ENCODE measurements at regions not wholly inside any gene's neighbourhood (a gene's known extent, or its start where the extent isn't known, plus 50 kb on each side); places are given as distances from the start of the nearest gene placed in this dataset.
"Not testable (repeated sequence)": the region's sequence is repeated elsewhere in the genome, so short reads cannot be mapped to it uniquely, and the experiment has no call there.

DNA sequence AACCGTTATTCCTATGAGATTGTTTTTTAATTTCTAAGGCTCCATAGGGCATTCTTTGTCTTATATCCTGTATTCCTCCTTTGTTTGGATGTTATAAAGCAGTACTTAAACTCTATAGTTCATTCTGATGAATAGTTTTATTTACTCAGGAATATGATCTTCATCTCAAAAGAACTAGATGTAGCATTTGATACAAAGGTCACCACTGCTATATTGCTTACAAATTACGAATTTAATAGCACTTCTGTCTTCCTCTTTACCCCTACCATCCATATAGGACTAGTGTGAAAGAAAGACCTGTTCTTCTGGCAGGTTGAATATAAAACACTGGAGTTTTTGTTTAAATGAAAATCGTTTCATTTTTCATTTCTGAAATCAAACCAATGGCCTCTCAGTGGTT is 468.1 kb upstream of the CXADR start:
- DNase-seq (ENCODE audit: low read depth) = no peak

DNA sequence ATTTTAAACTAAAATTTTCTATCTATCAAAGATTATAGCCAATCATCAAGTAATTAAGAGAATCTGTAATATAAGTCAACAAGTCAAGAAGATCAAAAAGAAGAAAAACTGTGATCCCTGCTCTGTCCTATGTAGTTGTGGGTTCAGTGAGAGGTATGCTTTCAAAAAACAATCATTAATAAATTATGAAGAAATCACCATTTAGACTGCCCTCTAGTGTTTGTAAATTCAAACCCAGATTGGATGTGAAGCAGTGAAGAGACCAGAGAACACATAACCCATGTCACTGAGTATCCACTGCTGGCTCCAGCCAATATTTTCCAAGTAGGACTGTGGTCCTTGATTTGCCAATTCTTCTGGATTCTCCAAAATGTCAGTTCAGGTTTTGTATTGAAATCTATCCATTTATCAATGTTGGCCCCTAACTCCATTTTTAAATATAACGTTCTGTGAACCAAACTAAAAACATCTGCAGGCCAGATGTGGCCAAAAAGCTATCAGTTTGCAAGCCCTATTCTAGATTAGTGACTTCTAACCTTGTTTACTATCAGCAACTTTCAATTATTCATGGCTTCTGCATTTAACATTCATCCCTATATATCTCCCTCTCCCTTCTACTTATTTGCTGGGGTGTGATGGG is 467.5 kb upstream of the CXADR start:
- DNase-seq (ENCODE audit: low read depth) = no peak

DNA sequence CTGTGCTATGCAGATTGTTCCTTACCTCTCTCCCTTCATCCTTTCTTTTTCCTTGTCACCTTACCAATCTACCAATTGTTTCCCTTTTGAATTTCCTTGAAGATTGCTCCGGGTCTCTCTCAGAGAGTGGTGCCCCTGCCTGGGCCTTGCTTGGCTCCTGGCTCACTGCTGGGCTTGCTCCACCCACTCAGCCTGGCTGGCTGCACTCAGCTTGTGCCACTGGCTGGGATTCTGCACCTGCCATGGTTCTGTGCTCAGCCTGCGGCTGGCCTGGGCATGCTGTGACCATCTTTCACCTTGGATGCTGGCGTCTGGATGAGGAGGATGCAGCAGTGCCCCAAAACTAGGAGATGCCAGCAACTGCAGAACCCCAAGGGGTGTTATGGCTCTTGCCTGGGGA is 463.9 kb upstream of the CXADR start:
- no peak for DNase-seq (ENCODE audit: low read depth)

DNA sequence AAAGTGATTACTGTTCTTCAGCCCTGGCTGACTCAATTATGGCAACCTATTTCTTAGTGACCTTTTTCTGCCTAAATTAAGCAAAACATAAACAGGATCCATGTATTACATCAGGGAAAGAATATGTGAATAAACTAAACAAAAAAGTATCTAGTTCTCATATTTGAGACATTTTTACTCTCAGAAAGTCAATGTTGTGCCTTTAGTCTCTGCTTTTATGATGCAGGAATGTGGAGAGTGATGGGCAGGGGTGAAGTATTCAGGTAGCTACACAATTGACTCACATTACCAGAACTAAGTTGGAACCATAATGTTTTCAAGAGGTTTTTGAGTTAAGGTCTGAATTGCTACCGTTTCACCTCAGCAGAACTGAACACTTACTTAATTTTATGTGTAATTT is 462.7 kb upstream of the CXADR start:
- no peak for DNase-seq (ENCODE audit: low read depth)

DNA sequence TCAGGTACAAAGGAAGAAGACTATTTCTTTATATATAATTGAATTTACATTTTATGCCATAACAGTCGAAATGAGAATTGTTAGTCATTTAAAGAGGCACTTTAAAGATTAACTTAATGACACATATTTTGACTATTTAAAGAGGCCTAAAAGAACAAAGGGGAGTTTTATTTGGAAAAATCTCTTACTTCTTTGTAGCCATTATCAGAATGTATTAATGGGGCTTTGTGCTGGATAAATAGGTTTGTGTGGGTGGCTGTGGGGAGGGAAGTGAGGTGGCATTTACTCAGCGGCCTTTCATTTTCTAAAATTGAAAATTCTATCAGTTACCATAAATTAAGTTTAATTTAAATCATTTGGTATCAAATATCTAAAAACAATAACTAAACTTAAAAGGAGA is 462.2 kb upstream of the CXADR start:
- no peak for DNase-seq (ENCODE audit: low read depth)

DNA sequence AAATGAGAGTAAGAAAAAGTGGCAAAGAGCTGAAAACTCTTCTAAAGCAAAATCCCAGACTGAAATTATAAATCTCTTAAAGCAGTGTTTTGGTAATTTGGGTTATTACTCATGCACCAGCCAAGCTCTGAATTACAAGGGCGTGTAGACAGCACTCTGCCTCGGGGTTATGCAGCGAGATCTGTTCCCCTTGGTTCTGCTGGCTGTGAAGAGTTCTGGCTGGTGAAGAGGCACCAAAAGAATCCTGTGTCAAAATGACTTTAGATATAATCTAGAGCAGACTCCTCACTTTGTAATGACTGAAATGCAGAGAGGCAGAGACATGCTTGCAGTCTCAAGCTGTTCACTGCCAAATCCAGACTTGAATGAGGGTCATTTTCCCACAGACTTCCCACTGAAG is 461.8 kb upstream of the CXADR start:
- no peak for DNase-seq (ENCODE audit: low read depth)

DNA sequence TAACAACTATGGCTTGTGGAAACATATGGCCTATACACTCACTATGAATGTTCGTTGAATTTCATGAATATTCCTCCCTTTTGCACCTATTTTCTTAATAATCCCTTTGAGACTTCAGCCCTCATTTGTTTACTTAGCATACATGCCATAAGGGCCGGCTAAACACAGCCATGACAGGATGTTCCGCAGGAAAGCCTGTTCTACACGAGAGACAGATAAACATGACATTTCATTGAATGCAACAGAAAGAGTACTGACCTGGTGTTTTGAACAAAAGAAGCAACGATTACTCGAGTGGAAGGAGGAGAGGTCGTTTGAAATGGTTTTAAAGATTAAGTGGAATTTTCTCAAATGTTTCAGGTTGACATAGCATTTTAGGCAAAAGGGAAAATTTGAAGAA is 459.5 kb upstream of the CXADR start:
- no peak for DNase-seq (ENCODE audit: low read depth)

DNA sequence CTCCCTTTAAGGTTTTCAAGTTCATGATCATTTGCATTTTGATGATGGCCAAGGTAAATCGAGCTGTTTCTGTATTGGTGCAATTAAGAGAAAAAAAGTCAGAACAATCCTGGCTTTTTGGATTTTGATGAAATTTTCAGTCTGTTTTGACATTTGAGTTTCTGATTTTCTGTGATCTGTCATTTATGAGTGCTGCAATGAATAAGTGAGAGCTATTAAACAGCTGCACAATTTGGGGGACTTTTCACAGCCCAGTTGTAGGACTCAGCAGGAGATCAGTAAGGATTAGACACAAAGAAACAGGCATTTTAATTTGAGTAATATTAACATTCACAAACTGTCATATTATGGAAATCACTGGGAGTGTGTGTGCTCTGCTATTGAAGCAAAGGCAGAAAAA is 452.9 kb upstream of the CXADR start:
- no peak for DNase-seq (ENCODE audit: low read depth)

DNA sequence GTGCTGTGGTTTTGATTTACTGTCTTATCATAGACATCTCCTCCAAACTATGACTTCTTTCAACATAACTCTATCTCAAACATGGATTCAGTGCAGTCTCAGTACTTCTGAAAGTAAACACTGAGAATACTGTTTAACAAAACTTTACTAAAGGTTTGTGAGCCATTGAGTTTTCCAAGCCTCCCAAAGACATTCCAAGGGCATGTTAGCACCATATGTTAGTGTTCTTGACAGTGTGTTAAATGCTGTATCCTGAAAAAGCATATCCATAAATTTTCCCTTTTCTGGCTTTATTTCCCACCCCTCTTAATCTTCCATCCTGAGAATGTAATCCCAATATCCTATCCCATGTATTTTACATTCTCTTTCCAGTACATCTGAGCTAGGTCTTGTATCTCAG is 446.8 kb upstream of the CXADR start:
- DNase-seq (ENCODE audit: low read depth) = no peak

DNA sequence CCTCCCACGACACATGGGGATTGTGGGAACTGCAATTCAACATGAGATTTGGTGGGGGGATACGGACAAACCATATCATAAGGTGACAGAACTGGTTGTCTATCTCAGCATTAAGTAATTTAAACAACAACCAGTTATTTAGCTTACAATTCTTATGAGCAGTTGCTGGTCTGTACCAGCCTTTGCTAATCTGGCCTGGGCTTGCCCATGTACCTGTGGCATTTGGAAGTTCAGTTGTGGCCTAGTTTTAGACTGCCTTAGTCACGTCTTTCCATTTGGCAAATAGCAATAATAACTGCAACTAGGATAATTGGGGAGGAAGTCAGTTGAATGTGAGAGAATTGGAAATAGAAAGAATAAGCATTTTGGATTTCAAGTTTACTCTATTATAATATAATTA is 441.8 kb upstream of the CXADR start:
- no peak for DNase-seq (ENCODE audit: low read depth)

DNA sequence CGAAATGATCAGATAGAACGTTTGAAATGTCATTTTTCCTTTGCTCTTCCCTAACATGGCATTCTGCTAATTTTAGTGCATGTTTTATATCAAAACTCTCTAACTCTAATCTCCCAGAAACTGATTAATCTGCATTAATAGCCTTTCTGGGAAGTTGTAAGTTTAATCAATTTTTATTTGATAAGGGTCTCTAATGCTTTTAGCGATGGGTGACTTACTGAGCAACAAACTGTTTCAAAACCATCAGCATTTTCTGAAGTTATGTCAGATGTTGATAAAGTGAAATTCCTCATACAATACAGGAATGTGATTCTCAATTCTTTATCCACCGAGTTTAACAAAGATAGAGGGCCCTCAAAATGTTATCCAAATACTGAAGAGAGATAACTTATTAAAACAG is 431.6 kb upstream of the CXADR start:
- no peak for DNase-seq (ENCODE audit: low read depth)

DNA sequence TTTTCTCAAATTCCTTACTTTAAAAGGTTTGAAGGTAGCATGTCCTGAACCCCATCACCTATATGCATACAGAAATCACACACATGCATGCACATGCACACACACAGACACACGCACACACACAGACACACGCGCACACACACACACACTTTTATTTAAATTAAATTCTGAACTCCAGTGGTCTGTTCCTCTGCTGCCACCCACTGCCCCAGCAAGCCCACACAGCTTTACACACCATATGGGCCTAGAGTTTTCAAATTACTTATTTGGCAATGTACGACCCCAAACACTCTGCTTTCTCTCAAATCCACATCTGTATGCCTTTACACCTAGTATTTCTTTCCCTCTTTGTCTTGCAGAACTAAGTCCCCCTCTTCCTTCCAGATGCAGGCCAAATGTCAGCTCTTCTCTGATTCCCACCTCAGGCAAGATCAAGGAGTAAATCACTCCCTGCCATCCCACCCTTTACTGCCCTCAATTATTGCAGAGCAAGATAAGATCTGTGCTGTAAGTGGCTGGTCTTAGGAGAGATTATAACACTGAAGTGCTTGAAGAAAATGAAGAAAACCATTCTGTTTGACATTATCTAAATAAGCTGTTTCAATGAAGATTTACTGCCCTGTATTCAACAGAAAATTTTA is 429.9 kb upstream of the CXADR start:
- no peak for DNase-seq (ENCODE audit: low read depth)

DNA sequence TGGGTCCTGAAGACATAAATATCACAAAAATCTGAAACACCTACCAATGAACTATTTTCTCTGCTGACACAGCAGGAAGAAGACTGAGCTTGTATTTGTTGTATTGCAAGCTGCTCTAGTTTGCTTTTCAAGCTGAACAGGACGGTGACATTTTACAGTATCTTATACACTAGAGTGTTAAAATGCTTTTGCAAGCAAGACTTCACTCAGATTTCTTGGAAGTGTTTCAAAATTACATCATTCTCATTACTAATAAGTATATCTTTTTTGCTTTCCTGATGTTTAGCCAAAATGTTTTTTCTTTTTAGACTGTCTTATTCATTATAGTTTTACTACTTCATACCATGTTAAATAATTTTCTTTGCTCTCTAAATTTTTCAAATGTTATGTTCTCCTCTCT is 427.1 kb upstream of the CXADR start:
- DNase-seq (ENCODE audit: low read depth) = no peak

DNA sequence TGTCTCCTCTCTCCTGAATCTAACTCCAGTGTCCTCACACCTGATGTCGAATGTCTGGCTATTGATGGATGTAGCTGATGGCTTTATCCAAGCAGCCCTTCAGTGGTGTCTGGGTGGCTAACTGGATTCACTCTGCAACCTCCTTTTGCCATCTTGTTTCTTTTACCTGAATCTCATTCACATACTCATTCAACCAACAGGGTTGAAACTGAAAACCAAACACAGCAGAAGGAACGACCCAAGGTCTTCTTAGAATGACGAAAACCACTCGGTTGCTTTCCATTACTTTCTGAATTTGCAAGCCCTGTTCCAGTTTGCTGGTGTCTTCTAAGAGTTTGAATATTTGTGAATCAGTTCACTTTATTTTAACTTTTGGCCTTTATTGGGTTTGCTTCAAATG is 424.3 kb upstream of the CXADR start:
- no peak for DNase-seq (ENCODE audit: low read depth)

DNA sequence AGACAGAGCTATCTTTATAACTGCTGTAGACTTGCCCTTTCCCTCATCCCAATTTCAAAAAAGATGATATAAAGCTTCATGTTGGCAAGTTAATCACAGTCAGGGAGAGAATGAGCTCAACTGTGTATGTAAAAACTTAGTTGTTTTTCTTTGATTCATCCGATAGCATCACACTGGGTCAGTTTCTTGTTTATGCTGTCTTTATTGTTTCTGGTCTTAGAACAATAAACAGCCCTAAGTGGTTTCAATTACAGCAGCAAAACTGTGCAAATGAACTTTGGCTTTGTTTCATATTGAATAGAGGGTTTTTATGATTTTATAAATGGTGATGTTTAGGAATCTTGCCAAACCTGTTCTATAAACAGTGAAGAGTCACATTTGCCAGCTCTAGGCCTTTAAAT is 423.8 kb upstream of the CXADR start:
- DNase-seq (ENCODE audit: low read depth) = no peak

DNA sequence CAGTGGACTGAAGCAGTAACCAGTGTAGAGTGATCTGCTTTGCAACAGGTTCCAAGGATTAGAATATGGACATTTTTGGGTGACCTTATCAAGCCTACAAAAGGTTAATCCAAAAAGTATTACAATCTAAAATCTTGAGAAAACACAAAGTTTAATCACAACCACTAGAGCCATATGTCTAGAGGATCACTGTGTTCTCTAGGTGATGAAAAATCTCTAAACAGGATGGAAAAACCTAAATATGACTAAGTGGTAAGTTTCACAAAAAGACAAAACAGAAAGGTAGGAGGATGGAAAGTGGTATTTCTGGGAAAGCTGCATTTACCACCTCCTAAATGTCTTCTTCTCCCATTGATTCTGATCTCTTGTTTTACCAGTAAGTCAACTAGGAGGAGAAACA is 411.1 kb upstream of the CXADR start:
- no peak for DNase-seq (ENCODE audit: low read depth)

DNA sequence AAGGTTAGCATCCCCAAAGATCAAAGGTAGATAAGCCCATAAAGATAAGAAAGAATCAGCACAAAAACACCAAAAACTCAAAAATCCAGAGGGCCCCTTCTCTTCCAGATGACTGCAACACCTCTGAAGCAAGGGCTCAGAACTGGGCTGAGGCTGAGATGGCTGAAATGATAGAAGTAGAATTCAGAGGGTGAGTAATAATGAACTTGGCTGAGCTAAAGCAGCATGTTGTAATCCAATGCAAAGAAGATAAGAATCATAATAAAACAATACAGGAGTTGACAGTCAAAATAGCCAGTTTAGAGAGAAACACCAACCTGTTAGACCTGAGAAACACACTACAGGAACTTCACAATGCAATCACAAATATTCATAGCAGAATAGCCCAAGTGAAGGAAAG is 406.9 kb upstream of the CXADR start:
- DNase-seq (ENCODE audit: low read depth) = no peak

DNA sequence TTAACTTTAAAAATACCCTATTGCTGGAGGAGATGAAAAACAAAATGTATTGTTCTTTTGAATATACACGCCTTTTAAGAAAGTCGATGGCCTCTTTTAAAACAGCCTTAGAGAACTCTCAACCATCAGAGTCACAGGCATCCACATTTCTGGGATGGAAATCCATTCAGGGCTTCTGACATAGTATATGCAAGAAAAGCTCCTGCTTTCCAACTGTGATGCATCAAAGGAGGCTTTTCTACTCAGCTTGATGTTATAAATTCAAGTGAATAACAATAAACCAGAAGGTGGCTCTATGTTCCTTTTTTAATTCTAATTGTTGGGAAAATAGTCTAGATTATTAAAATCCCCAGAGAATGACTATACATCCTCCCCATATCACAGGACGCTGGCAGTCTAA is 398.8 kb upstream of the CXADR start:
- DNase-seq (ENCODE audit: low read depth) = no peak

DNA sequence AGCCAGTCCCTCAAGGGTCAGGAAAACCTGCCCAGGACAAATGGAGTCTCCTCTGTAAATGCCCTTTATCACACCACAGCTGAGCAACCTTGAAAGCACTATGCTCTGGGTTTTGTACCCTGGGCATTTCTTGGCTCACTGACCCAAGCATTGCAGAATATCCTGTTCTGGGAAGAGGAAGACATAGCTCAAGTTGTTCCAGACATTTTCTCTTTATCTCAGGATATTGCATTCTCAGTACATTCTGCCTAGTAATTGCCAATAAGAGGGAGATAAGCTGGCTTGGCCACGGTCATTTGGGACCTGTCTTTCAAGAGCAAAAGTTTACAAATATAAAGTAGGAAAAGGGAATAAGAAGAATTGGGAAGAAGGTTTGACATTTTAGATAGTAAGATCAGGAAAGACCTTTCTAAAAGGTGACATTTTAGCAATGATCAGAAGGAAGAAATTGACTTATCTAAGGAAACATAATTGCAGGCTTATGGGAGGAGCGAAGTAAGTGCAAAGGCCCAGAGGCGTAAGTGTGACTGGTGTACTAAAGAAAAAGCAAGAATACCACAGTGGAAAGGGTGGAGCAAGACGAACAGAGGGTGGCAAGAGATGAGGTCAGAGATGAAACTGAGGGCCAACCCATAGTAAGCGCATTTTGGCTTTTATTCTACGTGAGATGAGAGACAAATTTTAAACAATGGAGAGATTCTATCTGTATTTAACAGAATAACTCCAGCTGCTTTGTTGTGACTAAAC is 394.0 kb upstream of the CXADR start:
- no peak for DNase-seq (ENCODE audit: low read depth)

DNA sequence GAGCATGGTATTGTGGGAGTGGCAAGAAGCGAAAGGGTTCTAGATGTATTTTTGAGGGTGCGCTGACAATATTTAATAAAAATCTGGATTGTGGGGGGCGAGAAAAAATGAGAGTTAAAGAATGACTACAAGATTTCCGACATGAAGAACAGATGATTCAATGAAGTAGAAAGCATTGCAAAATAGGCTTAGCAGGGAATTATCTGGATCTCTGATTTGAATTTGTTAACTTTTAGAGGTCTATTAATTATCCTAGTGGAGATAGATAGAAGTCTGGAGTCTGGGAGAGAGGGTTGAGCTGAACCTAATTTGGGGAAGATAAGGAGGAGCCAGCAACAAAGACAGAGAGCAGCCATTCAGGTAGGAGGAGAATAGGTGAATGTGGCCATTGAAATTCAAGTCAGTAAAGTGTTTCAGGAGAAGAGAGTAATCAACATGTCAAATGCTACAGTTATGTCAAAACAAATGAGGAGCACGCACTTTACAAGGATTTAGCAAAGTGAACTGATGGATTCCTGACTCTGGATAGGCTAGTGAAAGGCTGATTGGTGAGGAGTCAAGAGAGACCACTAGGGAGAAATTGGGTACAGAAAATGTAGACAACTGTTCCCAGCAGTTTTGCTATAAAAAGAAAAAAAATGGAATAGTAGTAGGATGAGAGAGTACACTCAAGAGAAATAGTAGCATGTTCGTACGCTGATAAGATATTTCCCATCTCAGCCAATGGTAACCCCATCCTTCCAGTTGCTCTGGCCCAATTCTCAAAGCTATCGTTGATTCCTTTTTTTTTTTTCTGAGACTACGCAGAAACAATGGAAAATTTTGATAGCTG is 393.2 kb upstream of the CXADR start:
- no peak for DNase-seq (ENCODE audit: low read depth)

DNA sequence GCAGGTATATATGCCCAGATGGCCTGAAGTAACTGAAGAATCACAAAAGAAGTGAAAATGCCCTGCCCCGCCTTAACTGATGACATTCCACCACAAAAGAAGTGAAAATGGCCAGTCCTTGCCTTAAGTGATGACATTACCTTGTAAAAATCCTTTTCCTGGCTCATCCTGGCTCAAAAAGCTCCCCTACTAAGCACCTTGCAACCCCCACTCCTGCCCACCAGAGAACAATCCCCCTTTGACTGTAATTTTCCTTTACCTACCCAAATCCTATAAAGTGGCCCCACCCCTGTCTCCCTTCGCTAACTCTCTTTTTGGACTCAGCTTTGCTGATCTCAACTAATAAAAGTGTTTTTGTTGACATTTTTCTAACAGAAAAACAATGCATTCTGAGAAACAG is 385.4 kb upstream of the CXADR start:
- DNase-seq (ENCODE audit: low read depth) = not testable (repeated sequence)

DNA sequence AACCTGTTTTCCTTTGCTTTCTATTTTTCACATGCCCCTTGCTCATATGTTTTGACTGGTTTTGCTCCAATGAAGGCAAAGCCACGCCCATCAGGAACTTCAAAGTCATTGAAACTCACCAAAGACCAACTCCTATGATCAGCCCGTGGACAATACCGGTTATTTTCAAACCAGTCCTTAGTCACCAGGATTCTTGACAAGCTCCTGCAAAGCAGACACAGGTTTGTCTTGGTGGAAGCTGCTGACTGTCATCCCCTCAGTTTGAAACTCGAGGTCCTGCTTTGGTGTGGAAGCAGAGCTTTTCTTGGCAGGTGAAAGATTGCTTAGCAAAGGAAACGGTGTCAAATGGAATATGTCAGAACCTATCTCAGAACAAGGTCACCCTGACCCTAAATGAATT is 384.7 kb upstream of the CXADR start:
- DNase-seq (ENCODE audit: low read depth) = no peak

DNA sequence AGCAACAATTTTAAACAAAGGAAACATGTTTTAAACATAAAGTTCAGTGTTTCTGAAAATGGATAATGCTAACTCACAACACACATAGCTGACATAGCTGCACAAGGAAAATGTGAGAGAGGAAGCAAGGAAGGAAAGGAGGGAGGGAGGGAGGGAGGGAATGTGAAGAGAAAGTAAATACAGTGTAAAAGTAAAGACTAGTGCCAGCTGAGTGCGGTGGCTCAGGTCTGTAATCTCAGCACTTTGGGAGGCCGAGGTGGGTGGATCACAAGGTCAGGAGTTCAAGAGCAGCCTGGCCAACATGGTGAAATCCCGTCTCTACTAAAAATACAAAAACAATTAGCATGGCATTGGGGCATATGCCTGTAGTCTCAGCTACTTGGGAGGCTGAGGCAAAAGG is 373.7 kb upstream of the CXADR start:
- DNase-seq (ENCODE audit: low read depth) = not testable (repeated sequence)

All from stimulated activated CD8-positive, alpha-beta memory T cell treated with anti-CD3 and anti-CD28 coated beads, Interleukin-4, amount 100 ng/mL, for 24 hours (primary cell).